Smooth muscle cell (in vitro differentiated cells): ENCODE measurements at regions not wholly inside any gene's neighbourhood (a gene's known extent, or its start where the extent isn't known, plus 50 kb on each side); places are given as distances from the start of the nearest gene placed in this dataset.

Experiments used
- DNase-seq: peaks from one replicate; lab custom pipeline; 2025; ENCODE audit not compliant: unreplicated experiment; lab: John Stamatoyannopoulos, UW
- H2AFZ ChIP-seq: fragments of 200-600 bp; sonication (generic); 2 replicates; pipeline ENCODE4 v1.6.0; 2016; ENCODE audit warnings: antibody characterized with exemption, low read depth, mild to moderate bottlenecking
- H3F3A ChIP-seq: fragments of 200-600 bp; sonication (generic); 2 replicates; pipeline ENCODE4 v1.6.0; 2017; ENCODE audit warnings: antibody characterized with exemption, low read depth
- H3K27ac ChIP-seq: fragments of 200-600 bp; sonication (generic); 2 replicates; pipeline ENCODE4 v1.5.1; 2016; ENCODE audit warnings: low read depth, mild to moderate bottlenecking
- H3K27me3 ChIP-seq: fragments of 200-600 bp; sonication (generic); 2 replicates; pipeline ENCODE4 v1.6.1; 2016; ENCODE audit warnings: low read depth, mild to moderate bottlenecking
- H3K36me3 ChIP-seq: fragments of 200-600 bp; sonication (generic); 2 replicates; pipeline ENCODE4 v1.5.1; 2016; ENCODE audit warnings: low read depth
- H3K4me1 ChIP-seq: fragments of 200-600 bp; sonication (generic); 2 replicates; pipeline ENCODE4 v1.5.1; 2016; ENCODE audit warnings: low read depth
- H3K4me2 ChIP-seq: fragments of 200-600 bp; sonication (generic); 2 replicates; pipeline ENCODE4 v1.6.0; 2016; ENCODE audit warnings: mild to moderate bottlenecking
- H3K4me3 ChIP-seq: fragments of 200-600 bp; sonication (generic); 2 replicates; pipeline ENCODE4 v1.5.1; 2016; ENCODE audit warnings: mild to moderate bottlenecking
- H3K79me2 ChIP-seq: fragments of 200-600 bp; sonication (generic); 2 replicates; pipeline ENCODE4 v1.6.0; 2016; ENCODE audit warnings: low read depth, mild to moderate bottlenecking
- H3K9ac ChIP-seq: fragments of 200-600 bp; sonication (generic); 2 replicates; pipeline ENCODE4 v1.6.0; 2016; ENCODE audit warnings: low read depth
- H3K9me3 ChIP-seq: fragments of 200-600 bp; sonication (generic); replicated peaks from 2 replicates; pipeline ENCODE4 v1.5.1; 2016; ENCODE audit warnings: low read depth
- H4K20me1 ChIP-seq: fragments of 200-600 bp; sonication (generic); 2 replicates; pipeline ENCODE4 v1.6.0; 2016; ENCODE audit warnings: low read depth
- WGBS: methylation state at CpG from one replicate; pipeline ENCODE4 v1.1.7; 2016; ENCODE audit warnings: low lambda C conversion rate; 5-methylcytosine and 5-hydroxymethylcytosine counted together
- TF ChIP-seq, protein P1 (sequence below): fragments of 200-600 bp; sonication (generic); IDR thresholded peaks from 2 replicates; pipeline ENCODE4 v1.5.1; 2017; ENCODE audit warnings: borderline replicate concordance, mild to moderate bottlenecking, antibody characterized with exemption; ENCODE audit not compliant: insufficient read depth, poor library complexity, severe bottlenecking

- Histone ChIP-seq H3K79me2 (no peaks in the 10 kb centered on the region), H2AFZ (no peak overlapping the region)
- TF ChIP-seq, protein P1, sequence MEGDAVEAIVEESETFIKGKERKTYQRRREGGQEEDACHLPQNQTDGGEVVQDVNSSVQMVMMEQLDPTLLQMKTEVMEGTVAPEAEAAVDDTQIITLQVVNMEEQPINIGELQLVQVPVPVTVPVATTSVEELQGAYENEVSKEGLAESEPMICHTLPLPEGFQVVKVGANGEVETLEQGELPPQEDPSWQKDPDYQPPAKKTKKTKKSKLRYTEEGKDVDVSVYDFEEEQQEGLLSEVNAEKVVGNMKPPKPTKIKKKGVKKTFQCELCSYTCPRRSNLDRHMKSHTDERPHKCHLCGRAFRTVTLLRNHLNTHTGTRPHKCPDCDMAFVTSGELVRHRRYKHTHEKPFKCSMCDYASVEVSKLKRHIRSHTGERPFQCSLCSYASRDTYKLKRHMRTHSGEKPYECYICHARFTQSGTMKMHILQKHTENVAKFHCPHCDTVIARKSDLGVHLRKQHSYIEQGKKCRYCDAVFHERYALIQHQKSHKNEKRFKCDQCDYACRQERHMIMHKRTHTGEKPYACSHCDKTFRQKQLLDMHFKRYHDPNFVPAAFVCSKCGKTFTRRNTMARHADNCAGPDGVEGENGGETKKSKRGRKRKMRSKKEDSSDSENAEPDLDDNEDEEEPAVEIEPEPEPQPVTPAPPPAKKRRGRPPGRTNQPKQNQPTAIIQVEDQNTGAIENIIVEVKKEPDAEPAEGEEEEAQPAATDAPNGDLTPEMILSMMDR, result no peak
Observed at GRCh38 chr5:119811458-119811857, 182.1 kb downstream of the FAM170A start.

DNA sequence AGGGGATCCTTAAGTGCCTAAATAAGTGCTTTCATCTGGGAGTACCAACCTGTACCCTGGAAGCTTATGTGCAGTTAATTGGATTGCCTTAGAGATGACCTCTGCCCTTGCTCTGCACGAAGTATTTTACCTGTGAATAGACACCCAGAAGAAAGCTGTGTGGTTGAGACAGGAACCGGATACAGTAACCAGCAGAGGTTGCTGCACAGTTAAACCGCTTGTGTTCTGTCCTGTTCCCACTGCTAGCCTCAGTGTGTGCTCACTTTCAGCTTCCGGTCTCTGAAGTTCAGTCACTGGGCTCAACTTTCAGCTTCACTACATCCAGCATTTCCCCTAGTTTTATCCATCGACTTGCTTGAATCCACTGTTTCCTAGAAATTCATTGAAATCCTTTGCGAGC lies 185.3 kb downstream of the FAM170A start:
- no peaks in the 10 kb centered on the region for H4K20me1 ChIP-seq
- H3K4me3 ChIP-seq, result no peak overlapping the region
- H3K27me3 ChIP-seq, result no peaks in the 10 kb centered on the region
- no peak overlapping the region for H3K9ac ChIP-seq
- 92% methylated on average over 6 of the region's 6 CpGs for WGBS
- no peaks in the 10 kb centered on the region for H3K9me3 ChIP-seq
- TF ChIP-seq, protein P1, result no peak
- no peak overlapping the region for H3K27ac ChIP-seq
- no peaks in the 10 kb centered on the region for H3F3A ChIP-seq
- no peak overlapping the region for H2AFZ ChIP-seq
- H3K4me1 ChIP-seq, result no peaks in the 10 kb centered on the region
- DNase-seq, result no peak
- no peaks in the 10 kb centered on the region for H3K79me2 ChIP-seq
- no peak overlapping the region for H3K4me2 ChIP-seq
- no peaks in the 10 kb centered on the region for H3K36me3 ChIP-seq

More at GRCh38 chr5:119811458-119811857, 182.1 kb downstream of the FAM170A start:
- Histone ChIP-seq H4K20me1 (no peaks in the 10 kb centered on the region), H3K4me2 (no peak overlapping the region), H3K9me3 (peaks cover 6% of the 10 kb centered on the region), H3K36me3 (no peaks in the 10 kb centered on the region), H3F3A (no peaks in the 10 kb centered on the region), H3K4me1 (no peaks in the 10 kb centered on the region), H3K9ac (no peak overlapping the region), H3K27me3 (no peaks in the 10 kb centered on the region), H3K27ac (no peak overlapping the region), H3K4me3 (no peak overlapping the region)
- DNase-seq, result no peak
- WGBS, result 51% methylated on average over 5 of the region's 5 CpGs

DNA sequence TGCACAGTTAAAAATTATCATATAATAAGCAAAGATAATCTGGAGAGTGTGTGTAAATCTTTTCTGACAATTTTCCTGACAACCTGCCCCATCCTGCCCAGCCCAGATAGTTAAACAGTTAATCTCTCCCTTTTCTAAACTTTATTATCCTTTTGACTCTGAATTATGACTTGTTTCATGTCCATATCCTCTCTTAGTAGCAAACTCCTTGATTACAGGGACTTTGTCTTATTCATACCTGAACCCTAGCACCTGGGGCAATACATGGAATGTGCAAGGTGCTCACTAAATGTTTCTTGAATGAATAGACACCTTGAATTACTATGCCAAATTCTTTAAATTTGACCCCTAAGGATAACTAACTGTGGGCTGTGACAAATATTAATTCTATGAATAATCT lies 186.7 kb downstream of the FAM170A start:
- Histone ChIP-seq H3K9me3 (no peaks in the 10 kb centered on the region), H3K27ac (no peak overlapping the region), H4K20me1 (no peaks in the 10 kb centered on the region), H3K4me3 (no peak overlapping the region), H2AFZ (no peak overlapping the region), H3K79me2 (no peaks in the 10 kb centered on the region), H3K4me2 (no peak overlapping the region), H3K36me3 (no peaks in the 10 kb centered on the region), H3F3A (no peaks in the 10 kb centered on the region), H3K27me3 (no peaks in the 10 kb centered on the region), H3K4me1 (no peaks in the 10 kb centered on the region), H3K9ac (no peak overlapping the region)
- DNase-seq, result no peak
- TF ChIP-seq, protein P1, result no peak

- DNase-seq, result no peak
- Histone ChIP-seq H3K4me3 (no peak overlapping the region), H3K4me2 (no peak overlapping the region), H3K36me3 (no peaks in the 10 kb centered on the region), H3K27me3 (no peaks in the 10 kb centered on the region), H3K79me2 (no peaks in the 10 kb centered on the region), H3F3A (no peaks in the 10 kb centered on the region), H4K20me1 (no peaks in the 10 kb centered on the region), H3K4me1 (no peaks in the 10 kb centered on the region), H3K9ac (no peak overlapping the region), H3K9me3 (no peaks in the 10 kb centered on the region), H3K27ac (no peak overlapping the region), H2AFZ (no peak overlapping the region)
- TF ChIP-seq, protein P1, result no peak
- WGBS, result 95% methylated on average over 1 of the region's 1 CpG
Observed at GRCh38 chr5:119820016-119820415, 190.7 kb downstream of the FAM170A start.
